ENCODE measurements at regions not wholly inside any gene's neighbourhood (a gene's known extent, or its start where the extent isn't known, plus 50 kb on each side); places are given as distances from the start of the nearest gene placed in this dataset.

DNA sequence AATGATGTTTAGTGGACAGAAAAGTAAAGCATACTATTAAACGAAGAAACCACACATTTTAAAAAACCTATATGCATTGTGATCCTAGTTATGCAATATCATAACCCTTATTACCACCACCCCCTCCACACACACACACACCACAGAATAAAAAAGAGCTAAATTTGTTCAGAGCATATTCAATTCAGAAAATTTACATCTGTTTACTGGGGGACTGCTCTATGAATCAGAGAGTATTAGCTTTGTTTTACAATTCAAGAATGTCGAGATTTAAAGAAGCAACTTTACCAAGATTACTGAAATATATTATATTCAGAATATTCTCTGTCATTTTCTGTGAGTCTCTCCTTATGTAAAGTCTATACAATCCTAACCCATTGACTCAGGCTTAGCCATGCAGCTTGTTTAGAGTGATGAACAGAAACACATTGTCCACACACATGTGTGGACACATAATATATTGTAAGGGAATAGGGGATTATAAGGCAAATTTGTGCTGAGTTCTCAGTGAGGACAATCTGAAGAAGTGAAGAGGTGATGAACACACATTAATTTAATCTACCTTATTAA lies 369.6 kb upstream of the MARCKS start:
- no peak for DNase-seq

DNA sequence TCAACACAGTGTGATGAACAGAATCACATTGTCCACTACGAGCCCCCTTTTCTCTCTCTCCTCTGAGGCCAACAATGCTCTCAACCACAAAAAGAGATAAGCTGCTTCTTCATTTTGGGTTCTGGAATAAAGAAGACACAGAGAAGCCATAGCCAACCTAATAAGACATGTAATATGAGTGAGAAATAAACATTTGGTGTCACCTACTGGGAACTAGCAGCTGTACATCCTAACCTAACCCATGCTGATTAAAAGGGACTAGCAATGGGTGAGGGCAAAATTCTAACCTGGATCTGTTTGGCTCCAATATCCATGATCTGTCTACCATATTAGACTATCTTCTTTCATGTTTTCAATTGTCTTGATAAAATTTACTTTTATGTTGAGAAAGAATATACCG lies 369.1 kb upstream of the MARCKS start:
- DNase-seq, result no peak

DNA sequence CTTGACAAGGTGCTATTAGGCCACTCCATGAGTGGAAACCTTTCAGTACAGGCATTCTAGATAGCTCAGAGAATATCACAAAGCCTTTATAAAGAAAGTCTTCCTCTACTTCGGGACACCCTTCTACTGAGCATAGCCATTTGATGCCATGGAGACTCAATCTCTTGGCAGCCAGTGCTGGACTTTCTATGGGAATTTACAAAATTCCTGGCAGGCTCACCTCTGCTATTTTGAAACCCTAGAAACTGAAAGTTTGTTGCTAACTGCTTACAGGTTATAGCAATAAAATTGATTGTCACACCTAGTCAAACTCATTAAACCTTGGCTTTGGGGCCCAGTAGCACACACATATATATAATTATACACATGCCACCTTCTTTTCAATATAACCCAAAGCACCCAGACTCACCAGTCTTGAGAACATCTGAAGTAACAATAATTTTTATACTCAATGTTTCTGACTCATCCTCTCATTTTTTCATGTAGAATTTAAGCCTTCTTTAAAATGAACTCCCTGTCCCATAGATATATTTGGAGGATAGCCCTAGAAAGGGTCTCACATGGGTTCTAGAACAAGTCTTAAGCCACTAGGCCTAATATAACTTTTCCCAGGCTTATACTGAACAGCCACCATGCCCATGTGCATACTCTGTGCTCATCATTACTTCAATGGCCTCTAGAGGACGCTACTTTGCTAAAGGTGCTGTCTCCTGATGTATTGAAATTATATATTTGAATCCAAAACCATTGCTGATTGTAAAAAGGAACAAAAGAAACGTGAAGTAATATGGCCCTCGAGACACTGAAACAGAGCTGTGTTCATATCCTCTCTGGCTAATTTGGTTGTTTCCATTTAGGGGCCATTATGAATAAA lies 368.1 kb upstream of the MARCKS start:
- no peak for DNase-seq

DNA sequence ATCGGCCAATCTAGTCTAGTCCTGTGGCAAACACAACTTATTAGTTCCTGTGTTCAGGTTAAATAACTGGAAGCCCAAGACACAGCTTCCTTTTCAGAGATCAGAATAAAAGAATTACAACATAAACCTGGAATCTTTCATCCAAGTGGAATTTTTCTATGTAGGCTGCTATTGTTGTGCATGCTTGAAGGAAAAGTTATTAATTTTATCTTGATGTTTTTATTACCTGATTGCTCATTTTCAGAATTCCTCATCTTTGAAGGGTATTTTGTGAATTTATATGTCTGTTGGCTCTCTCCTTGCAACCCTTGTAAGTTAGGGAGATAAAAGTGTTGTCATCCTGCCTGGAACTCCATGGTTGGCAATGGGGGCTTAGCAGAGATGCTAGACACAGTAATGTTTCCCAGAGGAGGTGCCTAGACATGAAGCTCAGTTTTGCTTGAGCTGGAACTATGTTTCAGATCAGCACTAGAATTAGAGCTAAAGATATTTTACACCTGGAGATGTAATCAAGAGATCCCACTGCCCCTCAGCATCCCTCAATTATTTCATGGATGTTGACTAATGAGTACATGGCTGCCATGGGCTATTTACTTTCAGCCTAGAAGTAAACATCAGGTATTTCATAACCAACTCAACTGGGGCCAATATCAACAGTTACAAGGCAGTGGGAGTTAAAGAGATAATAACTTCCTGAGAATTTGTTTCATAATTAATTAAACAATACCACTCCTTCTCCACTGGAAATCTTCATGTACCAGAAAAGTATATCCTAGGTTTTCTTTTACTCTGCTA lies 367.0 kb upstream of the MARCKS start:
- no peak for DNase-seq

DNA sequence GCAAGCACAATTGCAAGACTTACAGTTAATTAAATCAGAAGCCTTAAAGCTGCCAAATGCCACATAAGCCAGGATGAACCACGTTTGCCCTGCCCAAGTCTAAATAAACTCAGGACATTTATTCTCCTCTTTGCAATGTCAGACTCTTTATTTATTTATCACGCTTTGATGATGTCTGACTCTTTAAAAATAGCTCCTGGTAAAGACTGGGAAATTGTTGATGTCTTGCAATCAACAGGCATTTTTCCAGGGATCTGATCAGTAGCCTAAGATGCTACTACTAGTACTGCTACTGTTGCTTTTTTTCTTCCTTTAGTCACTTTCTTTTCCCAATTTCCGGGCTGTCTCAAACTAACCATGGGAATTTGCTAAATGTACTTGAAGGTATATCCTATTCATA lies 365.8 kb upstream of the MARCKS start:
- no peak for DNase-seq

DNA sequence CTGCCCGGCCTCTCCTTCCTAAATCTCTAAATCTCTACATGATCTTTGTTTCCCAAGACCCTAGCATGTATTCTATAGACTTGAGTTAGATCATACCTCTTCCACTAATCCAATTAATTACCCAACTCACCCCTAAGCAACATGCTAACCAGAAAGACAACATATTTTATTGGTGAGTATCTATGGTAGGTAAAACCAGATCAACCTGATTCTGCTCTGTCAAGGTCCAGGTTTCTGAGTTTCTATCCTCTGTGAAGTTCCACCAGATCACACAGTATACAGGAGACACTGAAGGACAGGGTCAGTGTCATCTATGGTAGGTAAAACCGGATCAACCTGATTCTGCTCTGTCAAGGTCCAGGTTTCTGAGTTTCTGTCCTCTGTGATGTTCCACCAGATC lies 363.2 kb upstream of the MARCKS start:
- DNase-seq, result no peak

DNA sequence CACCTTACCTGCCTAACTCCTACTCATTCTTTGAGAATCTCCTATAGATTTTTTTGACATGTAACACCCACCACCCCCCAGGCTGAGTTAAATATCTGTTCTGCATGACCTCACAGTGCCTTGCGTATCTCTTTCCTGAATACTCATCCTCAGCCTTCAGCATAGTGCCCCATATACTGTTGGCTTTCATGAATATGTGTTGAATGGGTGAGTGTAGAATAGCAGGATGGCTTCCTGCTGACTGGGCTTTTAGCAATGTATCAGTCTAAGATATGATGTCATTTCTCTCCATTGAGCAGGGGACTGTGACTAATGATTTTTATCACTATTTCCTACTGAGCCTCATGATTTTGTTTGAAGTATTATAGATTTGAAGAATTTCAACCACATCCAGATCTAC lies 361.6 kb upstream of the MARCKS start:
- no peak for DNase-seq

DNA sequence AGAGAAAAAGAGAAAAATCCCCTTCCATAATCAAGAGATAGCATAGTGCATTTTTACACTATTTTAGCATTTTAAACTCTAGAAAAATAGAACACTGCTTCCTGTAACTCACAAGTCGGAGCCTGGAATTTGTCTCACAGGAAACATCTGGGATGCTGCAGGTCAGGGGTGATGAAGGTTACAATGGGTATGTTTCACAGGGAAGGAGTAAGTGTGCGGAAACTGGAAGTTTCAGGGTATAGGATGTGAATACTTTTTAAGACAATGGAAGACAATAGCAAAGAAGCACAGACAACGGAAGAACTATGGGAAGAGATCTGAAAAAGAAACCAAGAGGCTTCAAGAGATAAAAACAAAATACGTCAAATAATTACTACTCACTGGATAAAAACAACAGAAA lies 361.0 kb upstream of the MARCKS start:
- no peak for DNase-seq

DNA sequence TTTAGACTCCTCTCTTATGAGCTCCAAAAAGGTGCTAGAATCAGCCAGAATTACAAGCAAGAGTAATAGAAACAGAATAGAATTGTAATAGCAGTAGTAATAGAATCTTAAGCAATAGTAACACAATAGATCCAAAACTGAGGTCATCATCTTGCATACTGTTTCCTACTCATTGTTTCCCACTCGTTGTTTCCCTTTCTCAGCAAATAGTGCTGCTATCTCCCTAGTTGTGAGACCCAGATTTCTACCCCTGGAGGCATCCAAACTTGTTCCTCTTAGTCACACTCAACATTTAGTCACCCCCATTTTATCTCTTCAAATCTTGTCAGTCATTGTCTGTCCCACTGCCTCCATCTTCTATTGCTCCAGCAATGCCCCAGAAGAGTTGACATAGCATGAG lies 356.9 kb upstream of the MARCKS start:
- no peak for DNase-seq

DNA sequence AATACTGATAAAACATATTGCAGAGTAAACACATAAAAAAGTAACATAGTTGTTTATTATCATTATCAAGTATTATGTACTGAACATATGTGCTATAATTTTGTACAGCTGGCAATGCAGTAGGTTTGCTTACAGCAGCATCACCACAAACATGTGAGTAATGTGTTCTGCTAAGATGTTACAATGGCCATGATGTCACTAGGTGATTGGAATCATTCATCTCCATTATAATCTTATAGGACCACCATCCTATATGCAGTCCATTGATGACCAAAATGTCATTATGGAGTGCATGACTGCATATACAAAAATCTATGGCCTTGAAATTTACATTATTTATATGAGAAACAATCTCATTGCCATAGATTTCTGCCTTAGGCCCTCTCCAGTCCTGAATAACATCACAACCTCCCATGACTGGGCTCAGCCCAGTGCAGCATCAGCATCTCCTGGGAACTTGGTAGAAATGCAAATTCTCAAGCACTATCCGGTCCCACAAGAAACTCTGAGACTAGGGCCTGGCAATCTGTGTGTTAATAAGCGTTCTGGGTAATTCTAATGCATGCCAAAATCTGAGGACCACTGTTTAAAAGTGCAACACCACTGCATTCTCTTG lies 352.0 kb upstream of the MARCKS start:
- no peak for DNase-seq

DNA sequence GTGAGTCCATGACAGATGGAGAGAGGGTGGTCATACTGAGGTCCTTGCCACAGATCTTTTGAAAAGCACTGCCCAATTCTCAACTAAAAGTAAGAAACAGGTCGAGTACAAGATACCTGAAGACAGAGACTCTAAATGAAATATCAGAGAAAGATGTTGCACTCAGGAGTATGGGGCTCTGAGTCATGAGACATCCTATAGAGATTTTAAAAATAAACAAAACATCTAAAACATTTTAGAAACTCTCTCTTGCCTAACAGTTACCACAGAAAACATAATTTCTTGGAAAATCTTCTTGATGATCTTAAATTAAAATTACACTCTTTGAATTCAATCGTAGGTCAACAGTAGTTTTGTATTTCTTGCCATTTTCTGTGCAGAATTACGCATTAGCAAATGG lies 348.9 kb upstream of the MARCKS start:
- DNase-seq, result no peak

DNA sequence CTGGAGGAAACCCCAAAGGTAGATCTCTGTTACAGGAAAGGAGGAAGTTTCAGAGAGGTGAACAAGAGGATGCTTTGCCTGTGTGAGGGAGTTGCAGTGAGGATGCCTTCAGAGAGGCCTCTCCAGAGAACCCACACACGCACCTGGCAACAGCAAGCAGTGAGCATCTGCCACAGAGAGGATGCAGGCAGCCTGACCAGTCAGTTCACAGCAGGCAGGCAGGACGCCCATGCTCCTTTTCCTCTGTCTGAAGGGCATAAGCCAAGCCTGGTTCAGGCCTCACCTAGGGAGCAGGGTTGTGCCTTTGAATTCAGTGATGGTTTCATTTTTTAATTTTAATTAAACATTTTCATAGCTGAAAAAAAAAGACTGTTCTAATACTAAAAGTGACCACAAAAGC lies 346.0 kb upstream of the MARCKS start:
- DNase-seq, result no peak

DNA sequence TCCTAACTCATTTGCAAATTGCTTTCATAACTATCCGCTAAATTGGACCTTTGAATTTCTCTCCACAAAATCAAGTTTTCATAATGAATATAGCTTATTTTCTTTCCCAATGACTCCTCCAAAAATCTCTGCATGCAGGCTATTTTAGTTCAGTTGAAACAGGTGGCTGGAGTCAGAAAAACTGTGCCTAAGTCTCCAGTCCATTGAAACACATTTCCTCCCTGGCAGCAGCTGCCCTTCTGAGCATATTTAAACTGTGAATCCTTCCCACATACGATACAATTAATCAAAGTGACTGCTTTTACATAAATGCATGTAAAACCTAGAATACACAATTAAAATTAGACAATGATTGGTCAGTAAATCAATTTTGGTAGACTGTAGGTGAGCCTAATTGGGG lies 344.6 kb upstream of the MARCKS start:
- no peak for DNase-seq

DNA sequence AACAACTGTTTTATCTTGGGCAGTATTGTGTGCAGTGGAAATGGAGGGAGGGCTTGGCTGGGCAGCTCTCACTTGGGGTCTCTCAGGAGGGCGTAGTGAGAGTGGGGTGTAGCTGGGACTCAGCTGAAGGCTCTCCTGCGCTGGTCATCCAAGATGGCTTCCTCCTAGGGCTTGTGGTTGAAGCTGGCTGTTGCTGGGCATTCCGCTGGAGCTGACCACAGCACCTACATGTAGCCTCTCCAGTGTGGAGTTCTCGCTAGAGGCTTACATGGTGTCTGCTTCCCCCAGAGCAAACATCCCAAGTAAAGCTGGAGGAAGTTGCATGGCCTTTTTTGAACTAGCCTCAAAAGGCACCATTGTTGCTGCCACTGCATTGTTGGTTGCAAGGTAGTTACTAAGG lies 344.1 kb upstream of the MARCKS start:
- no peak for DNase-seq

DNA sequence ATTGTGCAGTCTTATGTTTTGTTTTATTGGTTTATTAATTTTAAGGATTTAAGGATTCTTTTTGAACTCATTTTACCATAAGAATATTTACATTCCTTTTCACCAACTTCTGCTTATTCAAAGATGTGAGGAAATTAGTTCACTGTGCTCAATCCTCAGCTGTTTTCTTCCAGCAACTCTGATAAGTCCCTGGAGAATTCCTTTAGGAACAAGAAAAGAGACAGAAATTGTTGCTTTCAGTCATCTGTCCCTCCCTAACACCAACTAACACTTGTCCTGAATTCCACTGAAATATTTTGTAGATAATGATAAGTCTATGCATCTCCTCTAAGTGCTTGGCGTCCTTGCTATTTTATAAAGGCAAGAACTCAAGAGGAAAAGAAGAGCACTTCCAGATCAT lies 334.8 kb upstream of the MARCKS start:
- DNase-seq, result no peak

DNA sequence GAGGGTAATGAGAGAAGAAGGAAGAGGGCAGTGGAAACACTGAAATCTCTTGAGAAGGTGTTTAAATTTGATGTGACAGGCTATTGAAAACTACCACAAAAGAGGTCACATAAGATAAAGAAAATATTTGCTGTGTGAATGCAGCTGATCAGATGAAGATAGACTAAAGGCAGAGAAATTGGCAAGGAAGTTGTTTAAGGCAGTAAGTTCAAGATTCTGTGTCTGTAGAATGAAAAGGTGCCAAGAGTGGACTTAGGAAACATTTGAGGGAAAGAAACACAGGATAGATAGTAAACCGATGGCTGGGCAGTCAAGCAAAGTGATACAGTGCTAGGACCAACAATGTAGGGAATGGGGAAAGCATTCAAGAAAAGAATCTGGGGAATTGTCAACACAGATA lies 332.3 kb upstream of the MARCKS start:
- no peak for DNase-seq

DNA sequence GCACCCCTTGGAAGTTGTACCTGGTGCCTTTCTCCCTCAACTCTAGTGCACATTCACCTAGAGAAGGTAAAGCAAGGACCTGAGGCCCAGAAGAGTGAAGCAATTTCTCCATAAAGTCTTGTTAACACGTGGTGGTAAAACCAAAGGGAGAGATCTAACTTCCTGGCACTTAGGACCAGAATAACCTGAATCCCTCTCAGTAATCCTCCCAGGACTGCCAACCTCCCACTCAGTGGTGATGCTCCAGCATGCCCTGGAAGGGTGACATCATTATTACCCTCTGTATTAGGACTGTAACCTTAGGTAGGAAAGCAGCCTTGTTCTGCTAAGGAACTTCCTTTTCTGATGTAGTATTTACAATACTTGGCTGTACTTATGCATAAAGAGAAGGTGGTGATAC lies 330.6 kb upstream of the MARCKS start:
- DNase-seq, result no peak

DNA sequence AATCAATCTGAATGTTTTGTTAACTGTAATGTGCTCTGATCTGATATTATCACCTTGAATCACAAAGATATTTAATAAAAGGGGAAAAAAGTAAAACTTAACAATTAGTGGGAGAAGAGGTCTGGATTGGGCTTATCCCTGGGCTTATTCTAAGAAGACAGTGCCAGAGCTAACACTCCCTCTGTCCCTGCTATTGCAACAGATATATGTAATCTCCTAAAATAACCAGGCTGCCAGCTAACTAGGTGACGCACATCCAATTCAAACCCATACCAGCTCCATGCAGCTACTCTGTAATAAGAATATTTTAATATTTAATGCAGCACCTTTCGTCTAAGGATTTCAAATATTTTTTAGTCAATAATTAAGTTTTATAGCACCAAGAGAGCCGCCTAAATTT lies 330.1 kb upstream of the MARCKS start:
- no peak for DNase-seq

DNA sequence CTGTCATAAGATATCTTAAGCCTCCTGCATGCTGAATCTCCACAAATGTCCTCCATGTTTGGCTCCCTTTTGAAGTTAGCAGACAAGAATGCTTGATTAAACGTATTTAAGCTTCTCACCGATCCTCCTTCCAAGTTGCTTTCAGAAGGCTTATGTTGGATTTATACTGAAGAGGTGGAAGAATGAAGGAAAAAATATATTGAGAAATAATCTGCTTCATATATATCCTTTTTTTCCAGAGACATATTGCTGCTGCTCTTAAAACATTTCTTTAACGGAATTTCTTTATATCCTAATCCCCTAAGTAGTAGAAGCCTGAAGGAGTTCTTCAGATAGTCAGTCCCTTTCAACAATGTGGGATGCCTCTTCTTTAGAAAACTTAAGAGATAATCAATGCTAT lies 329.0 kb upstream of the MARCKS start:
- DNase-seq, result no peak

DNA sequence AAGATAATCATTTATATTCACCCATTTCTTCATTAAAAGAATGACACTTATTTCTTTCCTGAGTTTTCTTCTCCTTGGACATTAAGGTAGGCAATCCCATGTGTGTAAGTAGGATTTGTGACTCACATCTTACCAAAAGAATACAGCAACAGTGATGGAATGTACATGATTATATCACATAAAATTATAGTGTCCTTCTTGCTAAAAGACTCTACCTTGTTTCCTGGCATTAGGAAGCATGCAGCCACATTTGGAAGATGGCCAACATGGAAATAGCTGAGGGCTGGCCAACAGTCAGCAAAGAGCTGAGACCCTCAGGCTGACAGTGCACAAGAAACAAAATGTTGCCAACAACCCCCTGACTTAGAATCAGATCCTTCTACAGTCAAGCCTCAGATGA lies 327.9 kb upstream of the MARCKS start:
- no peak for DNase-seq

DNA sequence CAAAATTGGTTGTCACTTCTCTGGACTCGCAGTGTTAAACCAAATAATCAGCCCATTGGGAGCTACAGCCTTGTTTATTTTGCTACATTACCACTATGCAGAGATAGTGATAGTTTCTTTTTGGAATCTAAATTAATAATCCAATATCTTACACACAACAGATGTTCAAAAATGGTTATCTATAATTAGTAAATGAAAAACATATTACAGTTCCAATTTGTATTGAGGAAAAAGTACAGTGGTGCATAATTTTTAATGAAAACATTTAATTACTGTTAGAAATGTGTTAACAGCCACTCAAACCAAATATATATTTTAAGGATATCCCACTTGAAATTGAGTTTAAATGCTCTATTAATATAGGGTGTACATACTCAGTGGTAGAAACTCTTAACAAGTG lies 327.3 kb upstream of the MARCKS start:
- DNase-seq, result no peak

DNA sequence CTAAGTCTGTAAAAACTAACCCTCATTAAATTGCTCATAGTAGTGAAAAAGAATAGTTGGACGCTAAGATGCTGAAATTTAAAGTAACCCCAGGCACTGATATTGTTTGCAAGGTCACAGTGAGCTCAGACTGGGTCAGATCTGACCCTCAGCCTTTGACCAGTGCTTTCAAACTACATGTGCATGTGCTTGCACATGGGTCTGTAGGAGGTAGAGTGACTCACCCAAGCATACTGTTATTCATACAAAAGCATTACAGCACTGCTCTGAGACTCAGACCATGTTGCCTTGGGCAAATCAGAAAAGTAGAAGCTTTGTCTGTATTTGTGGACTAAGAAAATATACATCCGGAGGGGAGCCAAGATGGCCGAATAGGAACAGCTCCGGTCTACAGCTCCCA lies 326.4 kb upstream of the MARCKS start:
- no peak for DNase-seq

DNA sequence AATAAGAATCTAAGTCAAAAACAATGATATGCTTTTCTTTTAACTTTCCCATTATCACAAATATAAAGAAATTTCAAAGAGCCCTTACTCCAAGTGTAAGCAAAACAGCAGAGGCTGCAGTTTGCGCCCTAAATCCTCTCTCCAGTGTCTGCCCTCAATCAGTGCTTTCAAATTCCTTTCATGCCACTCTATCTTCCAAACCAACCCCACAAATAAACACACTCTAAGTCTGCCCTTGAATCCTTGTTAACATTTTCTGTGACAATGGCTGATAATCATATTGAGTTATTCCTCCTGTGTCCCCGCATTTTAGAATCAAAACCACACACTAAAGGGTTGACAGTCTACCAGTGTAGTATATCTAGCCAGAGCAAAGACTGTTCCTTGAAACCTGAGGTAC lies 317.9 kb upstream of the MARCKS start:
- no peak for DNase-seq

DNA sequence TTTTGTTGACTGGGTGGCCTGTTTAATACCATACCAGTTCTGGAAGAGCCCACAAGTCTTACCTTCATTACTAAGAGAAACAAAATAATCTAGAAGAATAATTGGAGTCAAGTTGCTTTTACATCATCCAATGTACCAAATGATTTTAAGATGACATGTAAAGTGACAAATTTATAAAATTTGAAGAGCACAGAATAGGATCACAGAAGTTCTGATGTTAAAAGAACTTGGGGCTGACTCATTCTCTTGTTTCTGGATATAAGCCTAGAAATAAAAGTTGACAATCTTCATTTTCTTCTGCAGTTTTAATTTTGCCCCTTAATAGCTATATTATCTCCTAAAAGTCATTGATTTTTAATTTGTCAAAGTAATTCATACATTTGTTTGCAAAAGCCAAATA lies 317.5 kb upstream of the MARCKS start:
- no peak for DNase-seq
